OCI-LY7 (cell line): ENCODE measurements at regions not wholly inside any gene's neighbourhood (a gene's known extent, or its start where the extent isn't known, plus 50 kb on each side); places are given as distances from the start of the nearest gene placed in this dataset.

Experiments used
- EZH2phosphoT487 ChIP-seq: fragments of 200-600 bp; sonication (generic); IDR thresholded peaks from 2 replicates; pipeline ENCODE4 v1.6.1; 2018; ENCODE audit warnings: low read depth, borderline replicate concordance, mild to moderate bottlenecking, mixed run types, antibody characterized with exemption, low read length, moderate library complexity, mixed read lengths
- TF ChIP-seq, protein P1 (sequence below): fragments of 200-600 bp; sonication (generic); conservative IDR thresholded peaks from 2 replicates; pipeline ENCODE4 v1.5.1; 2014; ENCODE audit warnings: mild to moderate bottlenecking, antibody characterized with exemption, low read length, moderate library complexity, mixed read lengths

GRCh38 chr20:6703656-6704055 lies 63.8 kb upstream of the BMP2 start:
- TF ChIP-seq, protein P1, sequence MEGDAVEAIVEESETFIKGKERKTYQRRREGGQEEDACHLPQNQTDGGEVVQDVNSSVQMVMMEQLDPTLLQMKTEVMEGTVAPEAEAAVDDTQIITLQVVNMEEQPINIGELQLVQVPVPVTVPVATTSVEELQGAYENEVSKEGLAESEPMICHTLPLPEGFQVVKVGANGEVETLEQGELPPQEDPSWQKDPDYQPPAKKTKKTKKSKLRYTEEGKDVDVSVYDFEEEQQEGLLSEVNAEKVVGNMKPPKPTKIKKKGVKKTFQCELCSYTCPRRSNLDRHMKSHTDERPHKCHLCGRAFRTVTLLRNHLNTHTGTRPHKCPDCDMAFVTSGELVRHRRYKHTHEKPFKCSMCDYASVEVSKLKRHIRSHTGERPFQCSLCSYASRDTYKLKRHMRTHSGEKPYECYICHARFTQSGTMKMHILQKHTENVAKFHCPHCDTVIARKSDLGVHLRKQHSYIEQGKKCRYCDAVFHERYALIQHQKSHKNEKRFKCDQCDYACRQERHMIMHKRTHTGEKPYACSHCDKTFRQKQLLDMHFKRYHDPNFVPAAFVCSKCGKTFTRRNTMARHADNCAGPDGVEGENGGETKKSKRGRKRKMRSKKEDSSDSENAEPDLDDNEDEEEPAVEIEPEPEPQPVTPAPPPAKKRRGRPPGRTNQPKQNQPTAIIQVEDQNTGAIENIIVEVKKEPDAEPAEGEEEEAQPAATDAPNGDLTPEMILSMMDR, result no peak
- TF ChIP-seq EZH2phosphoT487, result no peak
